HepG2 (cell line): ENCODE measurements at regions not wholly inside any gene's neighbourhood (a gene's known extent, or its start where the extent isn't known, plus 50 kb on each side); places are given as distances from the start of the nearest gene placed in this dataset.
A peak's percentile ranks its signal among the peaks of the same experiment; 100 is the strongest.

Experiments
- ATAC-seq: fragments of 200-7000 bp; cut with Tn5 transposase; 3 replicates; pipeline ENCODE4 v1.9.1; 2020; ENCODE audit warnings: mild to moderate bottlenecking, moderate library complexity
- BruUV-seq: library from RNA; stranded (reverse); fragments of 400-500 nt; replicated peaks from 2 replicates; lab custom pipeline; 2021; lab: Mats Ljungman, UMichigan
- CTCF ChIA-PET: fragments of 300-600 bp; formaldehyde crosslinking; extraction: SDS; loops from one replicate; lab custom pipeline; 2021; ENCODE audit warnings: low total read pairs, inconsistent platforms, low intra/inter-chr PET ratio; lab: Yijun Ruan, JAX
- POLR2A ChIA-PET: fragments of 350-600 bp; sonication (Branson Sonifier 250); formaldehyde crosslinking; loops from one replicate; lab custom pipeline; 2020; ENCODE audit warnings: antibody characterized with exemption, inconsistent platforms; lab: Yijun Ruan, JAX
- DNase-seq: peaks from one replicate; pipeline ENCODE4 v3.0.0-alpha.2; 2015; ENCODE audit warnings: low spot score
- FAIRE-seq: peaks from 3 replicates; lab custom pipeline; 2011; peaks lifted over from hg19 to GRCh38; lab: Jason Lieb, UNC
- H2AFZ ChIP-seq: one replicate; pipeline ENCODE4 v1.6.1; 2011; ENCODE audit warnings: low read length, inconsistent platforms
- H3K27ac ChIP-seq: fragments of 300-600 bp; 3 replicates; pipeline ENCODE4 v1.8.0; 2011; ENCODE audit warnings: mixed run types, mild to moderate bottlenecking, mixed read lengths, low read length, inconsistent platforms; ENCODE audit not compliant: insufficient read depth; ENCODE audit errors: extremely low read length
- H3K27me3 ChIP-seq, 2 experiments: fragments of 200-600 bp in 1 of 2; 2 replicates in 1 of 2; 3 replicates in 1 of 2; pipeline versions ENCODE4 v1.6.0 to v1.8.0; 2011; ENCODE audit warnings: low read length in 2 of 2, mild to moderate bottlenecking in 2 of 2, moderate library complexity in 2 of 2, inconsistent platforms in 1 of 2; ENCODE audit not compliant: insufficient read depth in 2 of 2, control insufficient read depth in 1 of 2
- H3K36me3 ChIP-seq, 2 experiments: fragments of 200-600 bp in 1 of 2; replicated peaks in 1 of 2; 2 replicates in 1 of 2; 3 replicates in 1 of 2; pipeline versions ENCODE4 v1.5.1 to v1.8.0; 2011; ENCODE audit warnings: low read length in 2 of 2, inconsistent platforms in 1 of 2; ENCODE audit not compliant: insufficient read depth in 2 of 2, control insufficient read depth in 1 of 2
- H3K4me1 ChIP-seq: 2 replicates; pipeline ENCODE4 v1.5.1; 2012; ENCODE audit warnings: low read length, inconsistent platforms; ENCODE audit not compliant: insufficient read depth
- H3K4me2 ChIP-seq: 2 replicates; pipeline ENCODE4 v1.6.0; 2011; ENCODE audit warnings: low read depth, low read length, inconsistent platforms
- H3K4me3 ChIP-seq, 3 experiments: fragments of 200-600 bp in 1 of 3; sonication (generic), shearing (Covaris generic) in 1 of 3; replicated peaks in 1 of 3; 2 replicates each; pipeline ENCODE4 v1.5.1; 2011 to 2016; ENCODE audit warnings: low read length in 3 of 3, inconsistent platforms in 2 of 3, low read depth in 2 of 3, mild to moderate bottlenecking in 2 of 3, control low read depth in 1 of 3, mixed read lengths in 1 of 3; ENCODE audit not compliant: insufficient read depth in 1 of 3
- H3K79me2 ChIP-seq: one replicate; pipeline ENCODE4 v1.6.1; 2011; ENCODE audit warnings: low read length, inconsistent platforms; ENCODE audit not compliant: insufficient read depth
- H3K9ac ChIP-seq: 2 replicates; pipeline ENCODE4 v1.6.0; 2011; ENCODE audit warnings: mild to moderate bottlenecking, low read depth, low read length, inconsistent platforms; ENCODE audit not compliant: insufficient read depth
- H3K9me3 ChIP-seq: 2 replicates; pipeline ENCODE4 v1.5.1; 2012; ENCODE audit warnings: mild to moderate bottlenecking, low read length
- H4K20me1 ChIP-seq: 2 replicates; pipeline ENCODE4 v1.6.0; 2011; ENCODE audit warnings: inconsistent platforms, mild to moderate bottlenecking, low read length, moderate library complexity; ENCODE audit not compliant: insufficient read depth
- CEBPB ChIP-seq: IDR thresholded peaks from 2 replicates; pipeline ENCODE4 v1.6.1; 2011; ENCODE audit warnings: low read depth, low read length, improper control_type of control experiment, borderline replicate concordance
- ETV5 ChIP-seq: IDR thresholded peaks from 2 replicates; pipeline ENCODE4 v1.6.1; 2018; ENCODE audit warnings: missing biosample characterization, missing genetic modification reagents, inconsistent platforms, borderline replicate concordance
- ISL2 ChIP-seq: sonication (generic); formaldehyde crosslinking; IDR thresholded peaks from 2 replicates; pipeline ENCODE4 v1.5.0; 2020; ENCODE audit warnings: missing genetic modification reagents
- KDM6A ChIP-seq: IDR thresholded peaks from 2 replicates; pipeline ENCODE4 v1.6.1; 2016; ENCODE audit warnings: low read depth
- MYNN ChIP-seq: sonication (generic); formaldehyde crosslinking; IDR thresholded peaks from 2 replicates; pipeline ENCODE4 v1.4.0; 2020; ENCODE audit warnings: mild to moderate bottlenecking, low read depth, missing genetic modification reagents
- SRY ChIP-seq: sonication (generic); formaldehyde crosslinking; IDR thresholded peaks from 2 replicates; pipeline ENCODE4 v1.8.0; 2022; ENCODE audit warnings: mild to moderate bottlenecking, missing genetic modification reagents
- ZEB1 ChIP-seq: IDR thresholded peaks from 2 replicates; pipeline ENCODE4 v1.6.1; 2012; ENCODE audit warnings: mild to moderate bottlenecking, low read depth, inconsistent platforms; ENCODE audit not compliant: insufficient replicate concordance
- ZFP36L1 ChIP-seq: sonication (generic); formaldehyde crosslinking; IDR thresholded peaks from 2 replicates; pipeline ENCODE4 v1.8.0; 2022; ENCODE audit warnings: mild to moderate bottlenecking, missing genetic modification reagents, moderate library complexity
- ZNF331 ChIP-seq: sonication (generic); formaldehyde crosslinking; IDR thresholded peaks from 2 replicates; pipeline ENCODE4 v1.4.0; 2020; ENCODE audit warnings: missing genetic modification reagents
- ZNF468 ChIP-seq: sonication (generic); formaldehyde crosslinking; IDR thresholded peaks from 2 replicates; pipeline ENCODE4 v1.8.0; 2022; ENCODE audit warnings: mild to moderate bottlenecking, moderate library complexity, missing genetic modification reagents
- ZNF552 ChIP-seq: sonication (generic); formaldehyde crosslinking; IDR thresholded peaks from 2 replicates; pipeline ENCODE4 v1.9.0; 2022; ENCODE audit warnings: missing genetic modification reagents, mild to moderate bottlenecking, borderline replicate concordance
- ZNF615 ChIP-seq: sonication (generic); formaldehyde crosslinking; IDR thresholded peaks from 2 replicates; pipeline ENCODE4 v1.5.0; 2020; ENCODE audit warnings: mild to moderate bottlenecking, missing genetic modification reagents, borderline replicate concordance
- ZNF724P ChIP-seq: sonication (generic); formaldehyde crosslinking; IDR thresholded peaks from 2 replicates; pipeline ENCODE4 v1.8.0; 2022; ENCODE audit warnings: missing genetic modification reagents, borderline replicate concordance
- ZNF75D ChIP-seq: sonication (generic); formaldehyde crosslinking; IDR thresholded peaks from 2 replicates; pipeline ENCODE4 v1.8.1; 2023; ENCODE audit warnings: missing genetic modification reagents, mild to moderate bottlenecking, borderline replicate concordance
- WGBS: methylation state at CpG from one replicate; pipeline ENCODE4 v1.1.6; 2017; ENCODE audit warnings: low lambda C conversion rate; 5-methylcytosine and 5-hydroxymethylcytosine counted together
- in situ Hi-C: cut with HindIII; loops from 2 replicates; pipeline ENCODE4 v1.10.0; 2017; ENCODE audit warnings: low pct_unique_long_range_greater_than_20kb; ENCODE audit not compliant: extremely low pct_ligation_motif_present
- intact Hi-C: fragments of 100-400 bp; cut with micrococcal nuclease; formaldehyde crosslinking; loops from one replicate; pipeline ENCODE4 v1.10.0; 2022; ENCODE audit not compliant: unreplicated experiment

DNA sequence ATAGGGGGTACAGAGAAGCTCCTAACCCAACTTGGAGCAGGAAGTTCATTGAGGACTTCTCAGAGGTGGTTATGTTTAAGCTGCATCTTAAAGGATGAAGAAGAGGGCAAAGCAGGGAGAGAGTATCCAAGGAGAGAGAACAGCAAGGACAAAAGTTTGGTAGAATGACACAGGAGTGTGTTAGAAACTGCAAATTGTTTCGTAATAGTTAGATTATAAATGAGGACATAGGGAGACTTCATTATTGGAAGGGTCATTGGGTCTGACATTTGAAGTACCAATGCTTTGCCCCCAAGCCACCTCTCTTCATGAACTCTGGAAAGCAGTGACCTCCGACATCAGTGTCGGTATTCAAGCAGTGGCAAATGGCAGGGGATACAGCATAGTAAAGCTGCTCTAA, 209.6 kb upstream of the JUN start:
- no peak for ATAC-seq
- H3K36me3 ChIP-seq = no peaks in the 10 kb centered on the region
- FAIRE-seq = no peak
- no peak for DNase-seq
- H4K20me1 ChIP-seq = no peaks in the 10 kb centered on the region
- H3K4me2 ChIP-seq = no peak overlapping the region
- H3K9ac ChIP-seq = no peak overlapping the region
- 35% methylated on average over 3 of the region's 3 CpGs for WGBS
- no peak overlapping the region for H3K4me3 ChIP-seq
- H2AFZ ChIP-seq = no peak overlapping the region
- H3K79me2 ChIP-seq = no peaks in the 10 kb centered on the region
- ChIA-PET POLR2A (no interaction called here), CTCF (no interaction called here)
- no peaks in the 10 kb centered on the region for H3K9me3 ChIP-seq
- H3K27me3 ChIP-seq = peaks cover 0 to 30% of the 10 kb centered on the region in 2 experiments; a peak in 2 of 5 replicates
- TF ChIP-seq CEBPB (peak; percentile 62; the same call in 1 of the 2 replicates), ZEB1 (no peak)
- in situ Hi-C loops (no loop called here), intact Hi-C loops (no loop called here)
- no TSS peak for BruUV-seq
- H3K4me1 ChIP-seq = no peaks in the 10 kb centered on the region
- no peak overlapping the region for H3K27ac ChIP-seq

DNA sequence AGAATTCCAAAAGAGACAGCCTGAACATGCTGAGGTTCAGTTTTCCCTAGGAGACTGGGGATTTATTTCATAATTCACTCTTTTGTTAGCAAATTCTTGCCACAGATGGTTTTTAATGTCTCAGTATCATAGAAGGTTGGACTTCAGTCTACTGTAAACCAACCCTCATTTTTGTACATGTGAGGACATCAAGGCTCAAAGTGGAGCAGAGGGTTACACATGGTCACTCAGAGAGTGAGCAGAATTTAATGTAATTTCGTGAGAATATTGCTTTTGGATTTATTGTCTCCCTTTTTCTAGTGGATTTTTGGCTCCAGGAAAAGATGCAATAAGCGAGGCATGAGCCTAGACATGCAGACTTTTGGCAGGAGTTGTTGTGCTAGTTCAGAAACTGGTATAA, 210.8 kb upstream of the JUN start:
- ATAC-seq (no peak), DNase-seq (no peak), FAIRE-seq (no peak)
- no peaks in the 10 kb centered on the region for H3K9me3 ChIP-seq
- ChIA-PET CTCF (no interaction called here), POLR2A (no interaction called here)
- H3K4me1 ChIP-seq = no peaks in the 10 kb centered on the region
- in situ Hi-C loops (no loop called here), intact Hi-C loops (no loop called here)
- no peaks in the 10 kb centered on the region for H3K36me3 ChIP-seq
- H3K79me2 ChIP-seq = no peaks in the 10 kb centered on the region
- H3K4me3 ChIP-seq = no peak overlapping the region
- H3K27me3 ChIP-seq = peaks cover 0 to 30% of the 10 kb centered on the region in 2 experiments; a peak in 3 of 5 replicates
- H2AFZ ChIP-seq = no peak overlapping the region
- whole genome bisulfite sequencing = 0% methylated on average over 2 of the region's 2 CpGs
- no peak overlapping the region for H3K4me2 ChIP-seq
- H3K27ac ChIP-seq = no peak overlapping the region
- BruUV-seq = no TSS peak
- H3K9ac ChIP-seq = no peak overlapping the region
- H4K20me1 ChIP-seq = no peaks in the 10 kb centered on the region
- TF ChIP-seq ETV5 (CRISPR knock-in tag) = no peak
- TF ChIP-seq ZNF75D (CRISPR knock-in tag) = no peak
- no peak for TF ChIP-seq ZNF468
- no peak for TF ChIP-seq ZNF615 (CRISPR knock-in tag)
- TF ChIP-seq SRY (CRISPR knock-in tag) = no peak
- TF ChIP-seq ZNF552 (CRISPR knock-in tag) = no peak
- no peak for TF ChIP-seq ZNF331
- TF ChIP-seq ZFP36L1 = no peak
- no peak for TF ChIP-seq ZNF724P (CRISPR knock-in tag)
- no peak for TF ChIP-seq MYNN (CRISPR knock-in tag)
- no peak for TF ChIP-seq ISL2 (CRISPR knock-in tag)
- no peak for TF ChIP-seq KDM6A (CRISPR knock-in tag)
